ENCODE measurements at regions not wholly inside any gene's neighbourhood (a gene's known extent, or its start where the extent isn't known, plus 50 kb on each side); places are given as distances from the start of the nearest gene placed in this dataset.

DNA sequence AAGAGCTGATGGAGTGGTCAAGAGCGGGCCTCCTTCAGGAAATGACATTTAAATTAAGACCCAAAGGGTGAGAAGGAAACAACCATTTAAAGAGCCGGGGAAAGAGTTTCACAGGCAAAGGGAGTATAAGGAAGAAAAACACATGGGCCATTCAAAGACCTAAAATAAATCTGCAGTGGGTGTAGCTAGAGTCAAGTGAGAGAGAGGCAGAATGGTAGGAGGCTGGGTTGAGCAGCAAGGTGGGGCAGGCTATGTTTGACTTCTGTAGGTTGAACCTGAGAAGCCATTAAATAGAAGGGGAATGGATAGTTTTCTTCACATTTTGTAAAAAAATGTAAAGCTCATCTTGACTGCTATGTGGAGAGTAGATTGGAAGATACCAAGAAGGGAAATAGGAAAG is 183.8 kb downstream of the LACC1 start:
- Histone ChIP-seq H4K20me1 (replicated peaks; ENCODE audit: insufficient read depth) (no peaks in the 10 kb centered on the region), H3F3A (replicated peaks; ENCODE audit: low read depth) (no peaks in the 10 kb centered on the region), H3K36me3 (ENCODE audit: insufficient read depth) (no peaks in the 10 kb centered on the region), H3K79me2 (replicated peaks; ENCODE audit: insufficient read depth) (no peaks in the 10 kb centered on the region), H3K4me3 (no peak overlapping the region), H2AFZ (no peak overlapping the region), H3K9me2 (ENCODE audit: insufficient read depth) (peaks cover 23% of the 10 kb centered on the region), H3K4me1 (ENCODE audit: insufficient read depth) (peaks cover 21% of the 10 kb centered on the region), H3K27ac (ENCODE audit: low read depth) (no peak overlapping the region), H3K4me2 (no peak overlapping the region), H3K27me3 (ENCODE audit: insufficient read depth) (peaks cover 23% of the 10 kb centered on the region)
- Mint-ChIP-seq H3K27ac (no peak overlapping the region), H3K36me3 (ENCODE audit: low read depth) (no peaks in the 10 kb centered on the region), H3K4me3 (no peak overlapping the region), H3K9me3 (no peaks in the 10 kb centered on the region; the same call in 2 of the 3 replicates), H3K27me3 (ENCODE audit: insufficient read depth, low read depth, poor library complexity) (peaks cover 3% of the 10 kb centered on the region), H3K4me1 (peaks cover 26% of the 10 kb centered on the region)
- TF ChIP-seq, protein P1, sequence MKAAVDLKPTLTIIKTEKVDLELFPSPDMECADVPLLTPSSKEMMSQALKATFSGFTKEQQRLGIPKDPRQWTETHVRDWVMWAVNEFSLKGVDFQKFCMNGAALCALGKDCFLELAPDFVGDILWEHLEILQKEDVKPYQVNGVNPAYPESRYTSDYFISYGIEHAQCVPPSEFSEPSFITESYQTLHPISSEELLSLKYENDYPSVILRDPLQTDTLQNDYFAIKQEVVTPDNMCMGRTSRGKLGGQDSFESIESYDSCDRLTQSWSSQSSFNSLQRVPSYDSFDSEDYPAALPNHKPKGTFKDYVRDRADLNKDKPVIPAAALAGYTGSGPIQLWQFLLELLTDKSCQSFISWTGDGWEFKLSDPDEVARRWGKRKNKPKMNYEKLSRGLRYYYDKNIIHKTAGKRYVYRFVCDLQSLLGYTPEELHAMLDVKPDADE (IDR thresholded peaks at IDR 0.05) = no peak
- TF ChIP-seq JUNB (IDR thresholded peaks at IDR 0.05; ENCODE audit: unreplicated experiment) (no peak), ZNF114 (CRISPR knock-in tag; IDR thresholded peaks at IDR 0.05) (no peak), NANOG (IDR thresholded peaks at IDR 0.05; ENCODE audit: borderline replicate concordance) (no peak), ZNF331 (CRISPR knock-in tag; IDR thresholded peaks at IDR 0.05; ENCODE audit: low read depth) (no peak), CREB1 (CRISPR knock-in tag; IDR thresholded peaks at IDR 0.05; ENCODE audit: low read depth) (no peak), EZH2 (IDR thresholded peaks at IDR 0.05; ENCODE audit: low read depth, unreplicated experiment) (no peak), POLR2AphosphoS5 (IDR thresholded peaks at IDR 0.05; ENCODE audit: low read depth) (no peak), STAT1 (IDR thresholded peaks at IDR 0.05; ENCODE audit: unreplicated experiment) (no peak), EZH2phosphoT487 (IDR thresholded peaks at IDR 0.05; ENCODE audit: unreplicated experiment) (no peak)
- TF ChIP-seq, protein P2, sequence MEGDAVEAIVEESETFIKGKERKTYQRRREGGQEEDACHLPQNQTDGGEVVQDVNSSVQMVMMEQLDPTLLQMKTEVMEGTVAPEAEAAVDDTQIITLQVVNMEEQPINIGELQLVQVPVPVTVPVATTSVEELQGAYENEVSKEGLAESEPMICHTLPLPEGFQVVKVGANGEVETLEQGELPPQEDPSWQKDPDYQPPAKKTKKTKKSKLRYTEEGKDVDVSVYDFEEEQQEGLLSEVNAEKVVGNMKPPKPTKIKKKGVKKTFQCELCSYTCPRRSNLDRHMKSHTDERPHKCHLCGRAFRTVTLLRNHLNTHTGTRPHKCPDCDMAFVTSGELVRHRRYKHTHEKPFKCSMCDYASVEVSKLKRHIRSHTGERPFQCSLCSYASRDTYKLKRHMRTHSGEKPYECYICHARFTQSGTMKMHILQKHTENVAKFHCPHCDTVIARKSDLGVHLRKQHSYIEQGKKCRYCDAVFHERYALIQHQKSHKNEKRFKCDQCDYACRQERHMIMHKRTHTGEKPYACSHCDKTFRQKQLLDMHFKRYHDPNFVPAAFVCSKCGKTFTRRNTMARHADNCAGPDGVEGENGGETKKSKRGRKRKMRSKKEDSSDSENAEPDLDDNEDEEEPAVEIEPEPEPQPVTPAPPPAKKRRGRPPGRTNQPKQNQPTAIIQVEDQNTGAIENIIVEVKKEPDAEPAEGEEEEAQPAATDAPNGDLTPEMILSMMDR (conservative IDR thresholded peaks at IDR 0.05; ENCODE audit: low read depth in 2 of 2) = no peak
- TF ChIP-seq, protein P3, sequence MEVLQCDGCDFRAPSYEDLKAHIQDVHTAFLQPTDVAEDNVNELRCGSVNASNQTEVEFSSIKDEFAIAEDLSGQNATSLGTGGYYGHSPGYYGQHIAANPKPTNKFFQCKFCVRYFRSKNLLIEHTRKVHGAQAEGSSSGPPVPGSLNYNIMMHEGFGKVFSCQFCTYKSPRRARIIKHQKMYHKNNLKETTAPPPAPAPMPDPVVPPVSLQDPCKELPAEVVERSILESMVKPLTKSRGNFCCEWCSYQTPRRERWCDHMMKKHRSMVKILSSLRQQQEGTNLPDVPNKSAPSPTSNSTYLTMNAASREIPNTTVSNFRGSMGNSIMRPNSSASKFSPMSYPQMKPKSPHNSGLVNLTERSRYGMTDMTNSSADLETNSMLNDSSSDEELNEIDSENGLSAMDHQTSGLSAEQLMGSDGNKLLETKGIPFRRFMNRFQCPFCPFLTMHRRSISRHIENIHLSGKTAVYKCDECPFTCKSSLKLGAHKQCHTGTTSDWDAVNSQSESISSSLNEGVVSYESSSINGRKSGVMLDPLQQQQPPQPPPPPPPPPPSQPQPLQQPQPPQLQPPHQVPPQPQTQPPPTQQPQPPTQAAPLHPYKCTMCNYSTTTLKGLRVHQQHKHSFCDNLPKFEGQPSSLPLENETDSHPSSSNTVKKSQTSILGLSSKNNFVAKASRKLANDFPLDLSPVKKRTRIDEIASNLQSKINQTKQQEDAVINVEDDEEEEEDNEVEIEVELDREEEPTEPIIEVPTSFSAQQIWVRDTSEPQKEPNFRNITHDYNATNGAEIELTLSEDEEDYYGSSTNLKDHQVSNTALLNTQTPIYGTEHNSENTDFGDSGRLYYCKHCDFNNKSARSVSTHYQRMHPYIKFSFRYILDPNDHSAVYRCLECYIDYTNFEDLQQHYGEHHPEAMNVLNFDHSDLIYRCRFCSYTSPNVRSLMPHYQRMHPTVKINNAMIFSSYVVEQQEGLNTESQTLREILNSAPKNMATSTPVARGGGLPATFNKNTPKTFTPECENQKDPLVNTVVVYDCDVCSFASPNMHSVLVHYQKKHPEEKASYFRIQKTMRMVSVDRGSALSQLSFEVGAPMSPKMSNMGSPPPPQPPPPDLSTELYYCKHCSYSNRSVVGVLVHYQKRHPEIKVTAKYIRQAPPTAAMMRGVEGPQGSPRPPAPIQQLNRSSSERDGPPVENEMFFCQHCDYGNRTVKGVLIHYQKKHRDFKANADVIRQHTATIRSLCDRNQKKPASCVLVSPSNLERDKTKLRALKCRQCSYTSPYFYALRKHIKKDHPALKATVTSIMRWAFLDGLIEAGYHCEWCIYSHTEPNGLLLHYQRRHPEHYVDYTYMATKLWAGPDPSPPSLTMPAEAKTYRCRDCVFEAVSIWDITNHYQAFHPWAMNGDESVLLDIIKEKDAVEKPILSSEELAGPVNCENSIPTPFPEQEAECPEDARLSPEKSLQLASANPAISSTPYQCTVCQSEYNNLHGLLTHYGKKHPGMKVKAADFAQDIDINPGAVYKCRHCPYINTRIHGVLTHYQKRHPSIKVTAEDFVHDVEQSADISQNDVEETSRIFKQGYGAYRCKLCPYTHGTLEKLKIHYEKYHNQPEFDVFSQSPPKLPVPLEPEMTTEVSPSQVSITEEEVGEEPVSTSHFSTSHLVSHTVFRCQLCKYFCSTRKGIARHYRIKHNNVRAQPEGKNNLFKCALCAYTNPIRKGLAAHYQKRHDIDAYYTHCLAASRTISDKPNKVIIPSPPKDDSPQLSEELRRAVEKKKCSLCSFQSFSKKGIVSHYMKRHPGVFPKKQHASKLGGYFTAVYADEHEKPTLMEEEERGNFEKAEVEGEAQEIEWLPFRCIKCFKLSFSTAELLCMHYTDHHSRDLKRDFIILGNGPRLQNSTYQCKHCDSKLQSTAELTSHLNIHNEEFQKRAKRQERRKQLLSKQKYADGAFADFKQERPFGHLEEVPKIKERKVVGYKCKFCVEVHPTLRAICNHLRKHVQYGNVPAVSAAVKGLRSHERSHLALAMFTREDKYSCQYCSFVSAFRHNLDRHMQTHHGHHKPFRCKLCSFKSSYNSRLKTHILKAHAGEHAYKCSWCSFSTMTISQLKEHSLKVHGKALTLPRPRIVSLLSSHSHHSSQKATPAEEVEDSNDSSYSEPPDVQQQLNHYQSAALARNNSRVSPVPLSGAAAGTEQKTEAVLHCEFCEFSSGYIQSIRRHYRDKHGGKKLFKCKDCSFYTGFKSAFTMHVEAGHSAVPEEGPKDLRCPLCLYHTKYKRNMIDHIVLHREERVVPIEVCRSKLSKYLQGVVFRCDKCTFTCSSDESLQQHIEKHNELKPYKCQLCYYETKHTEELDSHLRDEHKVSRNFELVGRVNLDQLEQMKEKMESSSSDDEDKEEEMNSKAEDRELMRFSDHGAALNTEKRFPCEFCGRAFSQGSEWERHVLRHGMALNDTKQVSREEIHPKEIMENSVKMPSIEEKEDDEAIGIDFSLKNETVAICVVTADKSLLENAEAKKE (CRISPR knock-in tag; IDR thresholded peaks at IDR 0.05) = no peak
- TF ChIP-seq, protein P4, sequence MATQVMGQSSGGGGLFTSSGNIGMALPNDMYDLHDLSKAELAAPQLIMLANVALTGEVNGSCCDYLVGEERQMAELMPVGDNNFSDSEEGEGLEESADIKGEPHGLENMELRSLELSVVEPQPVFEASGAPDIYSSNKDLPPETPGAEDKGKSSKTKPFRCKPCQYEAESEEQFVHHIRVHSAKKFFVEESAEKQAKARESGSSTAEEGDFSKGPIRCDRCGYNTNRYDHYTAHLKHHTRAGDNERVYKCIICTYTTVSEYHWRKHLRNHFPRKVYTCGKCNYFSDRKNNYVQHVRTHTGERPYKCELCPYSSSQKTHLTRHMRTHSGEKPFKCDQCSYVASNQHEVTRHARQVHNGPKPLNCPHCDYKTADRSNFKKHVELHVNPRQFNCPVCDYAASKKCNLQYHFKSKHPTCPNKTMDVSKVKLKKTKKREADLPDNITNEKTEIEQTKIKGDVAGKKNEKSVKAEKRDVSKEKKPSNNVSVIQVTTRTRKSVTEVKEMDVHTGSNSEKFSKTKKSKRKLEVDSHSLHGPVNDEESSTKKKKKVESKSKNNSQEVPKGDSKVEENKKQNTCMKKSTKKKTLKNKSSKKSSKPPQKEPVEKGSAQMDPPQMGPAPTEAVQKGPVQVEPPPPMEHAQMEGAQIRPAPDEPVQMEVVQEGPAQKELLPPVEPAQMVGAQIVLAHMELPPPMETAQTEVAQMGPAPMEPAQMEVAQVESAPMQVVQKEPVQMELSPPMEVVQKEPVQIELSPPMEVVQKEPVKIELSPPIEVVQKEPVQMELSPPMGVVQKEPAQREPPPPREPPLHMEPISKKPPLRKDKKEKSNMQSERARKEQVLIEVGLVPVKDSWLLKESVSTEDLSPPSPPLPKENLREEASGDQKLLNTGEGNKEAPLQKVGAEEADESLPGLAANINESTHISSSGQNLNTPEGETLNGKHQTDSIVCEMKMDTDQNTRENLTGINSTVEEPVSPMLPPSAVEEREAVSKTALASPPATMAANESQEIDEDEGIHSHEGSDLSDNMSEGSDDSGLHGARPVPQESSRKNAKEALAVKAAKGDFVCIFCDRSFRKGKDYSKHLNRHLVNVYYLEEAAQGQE (IDR thresholded peaks at IDR 0.05; ENCODE audit: unreplicated experiment) = no peak
- DNase-seq (ENCODE audit: low spot score) (no peak), ATAC-seq (no peak)
